Activated CD8-positive, alpha-beta T cell treated with anti-CD3 and anti-CD28 coated beads for 36 hours (primary cell): ENCODE measurements at regions not wholly inside any gene's neighbourhood (a gene's known extent, or its start where the extent isn't known, plus 50 kb on each side); places are given as distances from the start of the nearest gene placed in this dataset.

Source experiments
- ATAC-seq: fragments of 200-7000 bp; cut with Tn5 transposase; one replicate; pipeline ENCODE4 v1.10.0; 2021; ENCODE audit warnings: mild to moderate bottlenecking, moderate library complexity
- CTCF ChIA-PET: fragments of 350-600 bp; sonication (Branson Sonifier 250); formaldehyde crosslinking; loops from one replicate; lab custom pipeline; 2021; ENCODE audit warnings: antibody characterized with exemption; lab: Charles Lee
- POLR2A ChIA-PET: fragments of 350-600 bp; sonication (Branson Sonifier 250); formaldehyde crosslinking; loops from one replicate; lab custom pipeline; 2021; ENCODE audit warnings: antibody characterized with exemption; lab: Charles Lee
- DNase-seq: peaks from one replicate; pipeline ENCODE4 v3.0.0-alpha.2; 2020
- H3K27ac Mint-ChIP-seq: one replicate; pipeline ENCODE4 v1.8.0; 2021; ENCODE audit warnings: mild to moderate bottlenecking, mixed read lengths
- H3K27me3 Mint-ChIP-seq: one replicate; pipeline ENCODE4 v1.8.0; 2021; ENCODE audit warnings: mixed read lengths
- H3K36me3 Mint-ChIP-seq: one replicate; pipeline ENCODE4 v1.8.0; 2021; ENCODE audit warnings: low read depth, mixed read lengths
- H3K4me1 Mint-ChIP-seq: one replicate; pipeline ENCODE4 v1.8.0; 2021; ENCODE audit warnings: low read depth, mixed read lengths
- H3K4me3 Mint-ChIP-seq: one replicate; pipeline ENCODE4 v1.8.0; 2021; ENCODE audit warnings: mild to moderate bottlenecking, moderate library complexity, mixed read lengths
- H3K9me3 Mint-ChIP-seq: one replicate; pipeline ENCODE4 v1.8.0; 2021; ENCODE audit warnings: mixed read lengths
- intact Hi-C: fragments of 100-400 bp; cut with micrococcal nuclease; formaldehyde crosslinking; loops from one replicate; pipeline ENCODE4 v1.10.0; 2022
- TF ChIP-seq, protein P1 (sequence below): fragments of 200-600 bp; IDR thresholded peaks from one replicate; pipeline ENCODE4 v1.8.0; 2022; ENCODE audit warnings: antibody characterized with exemption, mild to moderate bottlenecking

DNA sequence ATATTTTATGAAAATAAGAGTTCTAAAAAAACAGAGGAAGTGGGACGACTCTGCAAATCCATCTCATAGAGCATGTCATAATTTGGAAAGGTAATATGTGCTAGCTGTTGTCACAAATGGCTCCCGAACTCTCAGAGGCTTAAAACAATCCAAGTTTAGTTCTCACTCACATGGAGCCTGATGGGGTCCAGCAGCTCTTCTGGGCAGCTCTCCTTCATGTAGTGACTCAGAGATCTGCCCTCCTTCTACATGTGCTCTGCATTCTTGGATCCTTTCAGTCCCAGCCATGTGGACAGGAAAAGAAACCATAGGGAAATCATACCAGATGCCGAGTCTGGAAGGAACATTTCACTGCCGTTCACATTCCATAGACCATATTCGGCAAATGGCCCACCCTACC is 180.1 kb upstream of the APCDD1 start:
- DNase-seq (no peak), ATAC-seq (no peak)
- no peaks in the 10 kb centered on the region for H3K36me3 Mint-ChIP-seq
- CTCF ChIA-PET: no interaction called here
- H3K27ac Mint-ChIP-seq: no peak overlapping the region
- H3K4me3 Mint-ChIP-seq: no peak overlapping the region
- POLR2A ChIA-PET: no interaction called here
- no peaks in the 10 kb centered on the region for H3K27me3 Mint-ChIP-seq
- intact Hi-C loops: no loop called here
- no peaks in the 10 kb centered on the region for H3K4me1 Mint-ChIP-seq
- H3K9me3 Mint-ChIP-seq: no peaks in the 10 kb centered on the region
- TF ChIP-seq, protein P1, sequence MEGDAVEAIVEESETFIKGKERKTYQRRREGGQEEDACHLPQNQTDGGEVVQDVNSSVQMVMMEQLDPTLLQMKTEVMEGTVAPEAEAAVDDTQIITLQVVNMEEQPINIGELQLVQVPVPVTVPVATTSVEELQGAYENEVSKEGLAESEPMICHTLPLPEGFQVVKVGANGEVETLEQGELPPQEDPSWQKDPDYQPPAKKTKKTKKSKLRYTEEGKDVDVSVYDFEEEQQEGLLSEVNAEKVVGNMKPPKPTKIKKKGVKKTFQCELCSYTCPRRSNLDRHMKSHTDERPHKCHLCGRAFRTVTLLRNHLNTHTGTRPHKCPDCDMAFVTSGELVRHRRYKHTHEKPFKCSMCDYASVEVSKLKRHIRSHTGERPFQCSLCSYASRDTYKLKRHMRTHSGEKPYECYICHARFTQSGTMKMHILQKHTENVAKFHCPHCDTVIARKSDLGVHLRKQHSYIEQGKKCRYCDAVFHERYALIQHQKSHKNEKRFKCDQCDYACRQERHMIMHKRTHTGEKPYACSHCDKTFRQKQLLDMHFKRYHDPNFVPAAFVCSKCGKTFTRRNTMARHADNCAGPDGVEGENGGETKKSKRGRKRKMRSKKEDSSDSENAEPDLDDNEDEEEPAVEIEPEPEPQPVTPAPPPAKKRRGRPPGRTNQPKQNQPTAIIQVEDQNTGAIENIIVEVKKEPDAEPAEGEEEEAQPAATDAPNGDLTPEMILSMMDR: no peak

DNA sequence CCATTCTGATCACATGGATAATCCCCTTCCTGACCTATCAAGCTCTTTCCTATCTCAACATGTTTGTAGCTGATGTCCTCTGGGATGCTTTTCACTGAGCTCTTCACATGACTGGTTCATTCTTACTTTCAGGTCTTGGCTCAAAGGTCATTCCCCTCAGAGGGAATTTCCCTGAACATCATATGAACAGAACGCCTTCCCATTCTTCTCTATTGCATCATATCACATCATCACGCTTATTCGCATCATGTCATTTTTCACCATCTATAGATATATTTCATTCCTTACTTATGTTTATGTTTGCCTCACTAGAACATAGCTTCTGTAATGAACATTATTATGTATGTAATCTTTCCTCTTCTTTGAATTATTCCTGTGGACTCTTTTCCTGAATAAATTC is 178.9 kb upstream of the APCDD1 start:
- ChIA-PET POLR2A (no interaction called here), CTCF (no interaction called here)
- ATAC-seq: no peak
- no peaks in the 10 kb centered on the region for H3K27me3 Mint-ChIP-seq
- H3K36me3 Mint-ChIP-seq: no peaks in the 10 kb centered on the region
- no peak overlapping the region for H3K4me3 Mint-ChIP-seq
- DNase-seq: no peak
- H3K4me1 Mint-ChIP-seq: no peaks in the 10 kb centered on the region
- H3K9me3 Mint-ChIP-seq: no peaks in the 10 kb centered on the region
- intact Hi-C loops: no loop called here
- no peak overlapping the region for H3K27ac Mint-ChIP-seq
- TF ChIP-seq, protein P1: no peak

DNA sequence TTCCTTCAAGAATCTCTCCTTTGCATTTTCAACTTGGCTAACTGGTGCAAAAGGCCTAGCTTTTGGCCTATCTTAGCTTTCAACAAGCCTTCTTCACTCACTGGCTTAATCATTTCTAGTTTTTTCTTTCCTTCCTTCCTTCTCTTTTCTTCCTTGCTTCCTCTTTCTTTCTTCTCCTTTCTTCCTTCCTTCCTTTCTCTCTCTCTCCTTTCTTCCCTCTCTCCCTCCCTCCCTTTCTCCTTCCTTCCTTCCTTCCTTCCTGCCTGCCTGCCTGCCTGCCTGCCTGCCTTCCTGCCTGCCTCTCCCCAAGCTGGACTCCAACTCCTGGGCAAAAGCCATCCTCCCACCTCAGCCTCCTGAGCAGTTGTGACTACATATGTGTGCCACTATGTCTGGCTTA is 176.2 kb upstream of the APCDD1 start:
- no peak overlapping the region for H3K27ac Mint-ChIP-seq
- no peak for ATAC-seq
- CTCF ChIA-PET: no interaction called here

DNA sequence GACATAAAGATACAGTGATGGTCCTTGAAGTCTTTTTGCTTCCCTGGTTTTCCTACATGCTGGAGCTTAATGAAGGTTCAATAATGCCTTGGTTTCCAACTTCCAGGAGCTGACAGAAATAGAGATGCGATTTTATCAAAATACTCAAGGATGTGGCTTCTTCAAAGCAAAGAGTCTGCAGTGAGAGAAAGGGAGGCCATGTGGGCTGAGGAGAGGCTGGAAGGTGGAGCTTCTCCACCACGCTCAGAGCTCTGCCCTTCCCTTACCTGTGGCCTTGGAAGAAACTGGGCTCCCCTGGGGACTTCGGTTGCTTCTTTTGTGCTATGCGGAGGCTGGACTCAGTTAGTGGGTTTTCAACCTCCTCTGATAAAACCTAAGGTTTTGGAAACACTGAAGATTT is 175.0 kb upstream of the APCDD1 start:
- Mint-ChIP-seq H3K27ac (no peak overlapping the region), H3K4me1 (no peaks in the 10 kb centered on the region), H3K4me3 (no peak overlapping the region), H3K36me3 (no peaks in the 10 kb centered on the region), H3K27me3 (no peaks in the 10 kb centered on the region), H3K9me3 (no peaks in the 10 kb centered on the region)
- TF ChIP-seq, protein P1: no peak
- DNase-seq (no peak), ATAC-seq (no peak)
- POLR2A ChIA-PET: no interaction called here
- intact Hi-C loops: no loop called here
- CTCF ChIA-PET: no interaction called here

More for the DNA sequence above, 176.2 kb upstream of the APCDD1 start:
- POLR2A ChIA-PET: no interaction called here
- TF ChIP-seq, protein P1: no peak
- DNase-seq: no peak
- Mint-ChIP-seq H3K27me3 (no peaks in the 10 kb centered on the region), H3K4me1 (no peaks in the 10 kb centered on the region), H3K36me3 (no peaks in the 10 kb centered on the region), H3K4me3 (no peak overlapping the region), H3K9me3 (no peaks in the 10 kb centered on the region)
- intact Hi-C loops: no loop called here

DNA sequence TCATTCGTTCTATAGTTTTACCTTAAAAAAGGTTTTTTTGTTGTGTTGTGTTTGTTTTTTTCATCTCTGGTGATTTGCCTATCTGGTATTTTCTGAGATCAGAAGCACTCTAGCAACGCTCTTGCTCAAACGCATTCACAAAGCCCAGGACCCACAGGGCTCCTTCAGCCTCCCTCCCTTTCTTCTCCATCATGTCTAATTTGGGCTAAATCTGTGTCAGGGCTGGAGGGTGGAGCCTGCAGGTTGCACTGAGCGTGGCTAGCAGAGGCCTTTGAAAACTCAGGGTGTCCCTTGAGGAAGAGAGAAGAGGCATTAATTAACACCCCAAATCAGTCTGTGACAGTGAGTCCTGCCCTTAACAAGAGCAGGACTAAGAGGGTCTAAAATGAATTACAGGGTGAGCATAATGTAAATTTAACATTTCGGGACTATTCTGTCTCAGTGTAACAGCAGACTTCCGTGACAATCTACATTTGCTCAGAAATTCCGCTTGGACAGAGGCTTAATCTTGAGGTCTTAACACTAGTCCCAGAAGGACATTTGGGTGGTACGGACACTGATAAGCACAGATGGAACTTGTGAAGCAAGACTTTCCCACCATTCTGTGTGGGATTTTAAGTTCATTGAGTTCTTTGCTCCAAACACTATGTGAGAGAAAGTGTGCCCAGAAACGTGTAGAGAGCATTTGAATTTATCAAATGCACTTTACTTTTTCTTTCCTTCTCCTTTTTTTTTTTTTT is 174.4 kb upstream of the APCDD1 start:
- ATAC-seq (no peak), DNase-seq (no peak)
- Mint-ChIP-seq H3K9me3 (no peaks in the 10 kb centered on the region), H3K27me3 (no peaks in the 10 kb centered on the region), H3K4me1 (no peaks in the 10 kb centered on the region), H3K36me3 (no peaks in the 10 kb centered on the region), H3K4me3 (no peak overlapping the region), H3K27ac (no peak overlapping the region)
- intact Hi-C loops: no loop called here
- TF ChIP-seq, protein P1: no peak
- POLR2A ChIA-PET: no interaction called here
- CTCF ChIA-PET: no interaction called here
